Motor neuron (in vitro differentiated cells): ENCODE measurements at regions not wholly inside any gene's neighbourhood (a gene's known extent, or its start where the extent isn't known, plus 50 kb on each side); places are given as distances from the start of the nearest gene placed in this dataset.
A peak's percentile ranks its signal among the peaks of the same experiment; 100 is the strongest.
"Not testable (repeated sequence)": the region's sequence is repeated elsewhere in the genome, so short reads cannot be mapped to it uniquely, and the experiment has no call there.

Source experiments
- ATAC-seq, 8 experiments: fragments of 200-7000 bp; cut with Tn5 transposase; replicated peaks in 6 of 8; 2 replicates each; pipeline ENCODE4 v1.8.0; 2021; ENCODE audit warnings: mild to moderate bottlenecking in 8 of 8, moderate library complexity in 8 of 8
- H3K27ac ChIP-seq, 2 donors: fragments of 250-450 bp; sonication (Bioruptor Pico); 2 replicates each; pipeline ENCODE4 v1.9.0; 2021; ENCODE audit warnings: antibody characterized with exemption in 2 of 2, mild to moderate bottlenecking in 2 of 2, moderate library complexity in 1 of 2
- H3K4me1 ChIP-seq, 2 donors: fragments of 250-450 bp; sonication (Bioruptor Pico); replicated peaks in 1 of 2; 2 replicates each; pipeline ENCODE4 v1.6.1; 2021; ENCODE audit warnings: antibody characterized with exemption in 2 of 2, mild to moderate bottlenecking in 2 of 2, moderate library complexity in 1 of 2
- H3K4me3 ChIP-seq, 5 donors: fragments of 250-450 bp; sonication (Bioruptor Pico); 2 replicates each; pipeline ENCODE4 v1.9.0; 2021; ENCODE audit warnings: antibody characterized with exemption in 5 of 5, mild to moderate bottlenecking in 5 of 5, moderate library complexity in 4 of 5
- WGBS, 10 experiments: fragments of 450-650 bp; shearing (Covaris generic); methylation state at CpG; one replicate each; pipeline ENCODE4 v1.0.0; 2022; 5-methylcytosine and 5-hydroxymethylcytosine counted together
- in situ Hi-C, 9 experiments: fragments of 400-800 bp; cut with MboI; loops; one replicate each; pipeline ENCODE4 v1.15.0; 2021; ENCODE audit warnings: low sequenced_read_pairs in 9 of 9, low pct_unique_long_range_greater_than_20kb in 2 of 9; ENCODE audit not compliant: unreplicated experiment in 9 of 9

DNA sequence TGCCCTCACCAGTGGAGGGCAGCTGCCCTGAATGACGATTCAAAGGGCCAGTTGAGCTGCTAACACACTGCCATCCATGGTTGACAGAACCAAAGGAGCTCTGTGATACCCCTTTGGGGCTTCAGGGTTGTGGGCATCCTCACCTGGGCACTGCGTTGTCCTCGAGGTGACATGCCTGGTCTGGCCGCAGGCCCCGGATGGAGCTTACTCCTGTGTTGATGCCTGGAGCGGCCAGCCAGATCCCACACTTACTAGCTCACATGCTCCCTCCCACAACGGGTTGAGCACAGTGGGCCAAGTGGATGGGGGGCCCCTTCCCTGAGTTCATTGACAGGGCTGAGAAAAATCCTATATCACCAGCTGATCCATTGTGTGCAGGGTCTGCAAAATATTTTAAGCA is 898.9 kb downstream of the TAF11L14 start:
- no peak for ATAC-seq
- 0 to 98% (median 80%) methylated on average over 1 to 6 of the region's 7 CpGs; no CpG with 5 or more reads in 5 of the 10 experiments for WGBS, 10 experiments
- no peak overlapping the region for H3K4me3 ChIP-seq
- no peaks in the 10 kb centered on the region for H3K4me1 ChIP-seq
- H3K27ac ChIP-seq = no peak overlapping the region
- in situ Hi-C loops = no loop called here

DNA sequence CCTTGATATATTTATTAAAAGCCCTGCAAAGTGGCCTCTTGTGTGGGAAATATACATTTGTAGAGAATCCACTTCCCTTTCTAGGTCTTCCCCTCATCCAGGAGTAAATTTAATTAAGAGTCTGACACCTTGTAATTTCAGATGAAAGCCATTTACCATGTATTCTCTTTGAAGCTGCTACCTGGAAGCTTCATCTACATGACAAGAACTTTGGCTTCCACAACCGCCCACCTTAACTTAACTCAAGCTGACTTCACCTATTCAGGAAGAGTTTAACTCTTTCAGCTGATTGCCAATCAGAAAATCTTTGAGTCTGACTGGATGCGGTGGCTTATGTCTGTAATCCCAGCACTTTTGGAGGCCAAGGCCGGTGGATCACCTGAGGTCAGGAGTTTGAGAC is 899.9 kb downstream of the TAF11L14 start:
- H3K4me3 ChIP-seq = no peak overlapping the region
- H3K27ac ChIP-seq = no peak overlapping the region
- no peaks in the 10 kb centered on the region for H3K4me1 ChIP-seq
- in situ Hi-C loops = no loop called here
- WGBS, 10 experiments = 0 to 100% (median 90%) methylated on average over 1 to 3 of the region's 3 CpGs; no CpG with 5 or more reads in 2 of the 10 experiments
- ATAC-seq = no peak

DNA sequence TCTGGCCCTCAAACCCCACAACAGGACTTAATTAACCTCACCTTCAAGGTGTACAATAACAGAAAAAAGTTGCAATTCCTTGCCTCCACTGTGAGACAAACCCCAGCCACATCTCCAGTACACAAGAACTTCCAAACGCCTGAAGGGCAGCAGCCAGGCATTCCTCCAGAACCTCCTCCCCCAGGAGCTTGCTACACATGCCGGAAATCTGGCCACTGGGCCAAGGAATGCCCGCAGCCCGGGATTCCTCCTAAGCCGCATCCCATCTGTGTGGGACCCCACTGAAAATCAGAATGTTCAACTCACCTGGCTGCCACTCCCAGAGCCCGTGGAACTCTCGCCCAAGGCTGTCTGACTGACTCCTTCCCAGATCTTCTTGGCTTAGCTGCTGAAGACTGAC is 901.5 kb downstream of the TAF11L14 start:
- H3K27ac ChIP-seq, H3K4me3 ChIP-seq, in situ Hi-C loops, ATAC-seq, H3K4me1 ChIP-seq: not testable (repeated sequence)
- 50 to 100% methylated on average over 1 to 2 of the region's 7 CpGs; no CpG with 5 or more reads in 8 of the 10 experiments for WGBS, 10 experiments

DNA sequence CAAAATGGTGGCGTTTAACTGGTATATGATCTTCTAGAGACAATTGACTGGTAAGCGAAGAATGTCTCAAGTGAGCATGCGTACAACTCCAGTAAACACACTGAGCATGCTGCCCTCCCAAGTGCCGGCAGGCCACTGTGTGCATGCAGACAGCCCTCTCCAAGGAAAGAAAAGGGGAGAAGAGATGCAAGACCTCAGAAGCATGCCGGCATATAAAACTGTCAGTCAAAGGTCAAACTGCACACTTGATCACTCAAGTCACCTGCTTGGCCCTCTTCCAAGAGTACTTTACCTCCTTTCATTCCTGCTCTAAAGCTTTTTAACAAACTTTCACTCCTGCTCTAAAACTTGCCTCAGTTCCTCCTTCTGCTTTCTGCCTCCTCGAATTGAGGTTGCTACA is 910.2 kb downstream of the TAF11L14 start:
- Histone ChIP-seq H3K4me1 (no peaks in the 10 kb centered on the region), H3K27ac (no peak overlapping the region), H3K4me3 (no peak overlapping the region)
- ATAC-seq = no peak
- in situ Hi-C loops = no loop called here
- 0 to 100% (median 68%) methylated on average over 1 to 5 of the region's 6 CpGs; no CpG with 5 or more reads in 2 of the 10 experiments for WGBS, 10 experiments

DNA sequence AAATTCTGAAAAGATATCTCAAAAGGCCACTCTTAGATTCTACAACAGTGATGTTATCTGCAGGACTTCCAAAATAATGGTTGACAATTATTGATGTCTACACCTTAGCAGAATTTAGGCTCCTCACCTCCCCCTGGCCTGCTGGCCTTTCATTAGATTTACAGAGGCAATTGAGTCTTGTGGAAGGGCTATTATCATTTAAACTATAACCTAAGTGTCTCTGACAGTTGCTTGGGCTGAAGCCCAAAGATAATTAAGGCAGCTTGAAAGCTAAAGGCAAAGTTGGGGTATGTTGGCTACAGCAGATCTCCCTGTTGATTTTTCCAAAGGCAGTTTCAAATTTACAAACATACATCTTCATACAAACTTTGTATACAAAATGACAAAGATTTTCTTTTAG is 912.3 kb downstream of the TAF11L14 start:
- in situ Hi-C loops = no loop called here
- Histone ChIP-seq H3K4me1 (no peaks in the 10 kb centered on the region), H3K4me3 (no peak overlapping the region), H3K27ac (no peak overlapping the region)
- no peak for ATAC-seq

DNA sequence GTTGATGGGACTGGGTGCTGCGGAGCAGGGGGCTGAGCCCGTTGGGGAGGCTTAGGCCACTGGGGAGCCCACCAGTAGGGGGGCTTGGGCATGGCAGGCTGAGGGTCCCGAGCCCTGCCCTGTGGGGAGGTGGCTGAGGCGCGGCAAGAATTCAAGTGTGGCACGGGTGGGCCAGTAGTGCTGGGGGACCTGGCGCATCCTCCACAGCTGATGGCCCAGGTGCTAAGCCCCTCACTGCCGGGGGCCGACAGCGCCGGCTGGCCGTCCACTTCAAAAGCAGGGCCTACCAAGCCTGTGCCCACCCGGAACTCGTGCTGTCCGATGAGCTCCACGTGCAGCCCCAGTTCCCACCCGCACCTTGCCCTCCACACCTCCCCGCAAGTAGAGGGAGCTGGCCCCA is 917.5 kb downstream of the TAF11L14 start:
- H3K4me3 ChIP-seq = no peak overlapping the region

DNA sequence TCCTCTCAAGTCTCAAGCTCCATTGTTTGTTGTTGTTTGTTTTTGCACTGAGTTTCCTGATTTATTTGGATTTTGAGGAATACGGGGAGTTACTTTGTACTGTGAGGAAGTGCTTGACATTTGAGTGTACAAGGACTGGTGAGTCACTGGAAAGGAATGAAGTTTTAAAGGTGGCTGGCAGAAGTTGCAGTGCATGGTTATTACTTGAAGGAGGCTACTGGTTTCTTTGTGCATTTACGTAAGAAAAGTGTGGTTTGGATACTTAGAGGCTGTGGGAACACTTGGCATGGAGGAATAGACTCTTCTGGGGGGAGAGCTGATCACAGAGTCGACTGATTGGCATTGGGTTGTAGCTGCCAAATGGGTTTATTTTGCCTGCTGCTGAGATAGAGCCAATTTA is 919.0 kb downstream of the TAF11L14 start:
- Histone ChIP-seq H3K4me1 (no peaks in the 10 kb centered on the region), H3K27ac (no peak overlapping the region), H3K4me3 (no peak overlapping the region)
- in situ Hi-C loops = no loop called here
- ATAC-seq = no peak
- 0 to 75% (median 21%) methylated on average over 1 to 3 of the region's 3 CpGs; no CpG with 5 or more reads in 4 of the 10 experiments for WGBS, 10 experiments

More for the DNA sequence above, 917.5 kb downstream of the TAF11L14 start:
- in situ Hi-C loops = no loop called here
- 100% methylated on average over 4 of the region's 18 CpGs; no CpG with 5 or more reads in 9 of the 10 experiments for WGBS, 10 experiments
- no peak for ATAC-seq
- H3K4me1 ChIP-seq = no peaks in the 10 kb centered on the region
- no peak overlapping the region for H3K27ac ChIP-seq

DNA sequence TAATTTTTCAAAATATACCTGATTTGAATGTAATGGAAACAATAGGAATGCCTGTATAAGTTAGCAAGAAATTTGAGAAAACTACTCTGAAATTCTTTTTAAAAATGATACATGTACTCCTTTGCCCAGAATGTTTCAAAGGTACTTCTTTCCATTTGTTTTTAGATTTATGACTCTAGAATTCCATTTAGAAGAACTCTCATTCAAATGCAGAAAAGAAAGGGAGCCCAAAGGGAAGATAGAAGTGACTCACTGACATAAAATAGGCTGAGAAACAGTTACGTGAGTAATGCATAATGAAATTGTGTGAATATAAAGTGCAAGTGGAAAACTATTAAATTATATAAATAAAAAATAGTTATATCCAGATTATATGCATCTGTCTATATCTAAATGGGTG is 926.3 kb downstream of the TAF11L14 start:
- no peak overlapping the region for H3K27ac ChIP-seq
- H3K4me1 ChIP-seq = no peaks in the 10 kb centered on the region
- H3K4me3 ChIP-seq = no peak overlapping the region
- in situ Hi-C loops = no loop called here
- ATAC-seq = peak in 1 of 8 experiments; percentile 20
- WGBS, 10 experiments = 11 to 82% (median 48%) methylated on average over 1 of the region's 1 CpG; no CpG with 5 or more reads in 2 of the 10 experiments

DNA sequence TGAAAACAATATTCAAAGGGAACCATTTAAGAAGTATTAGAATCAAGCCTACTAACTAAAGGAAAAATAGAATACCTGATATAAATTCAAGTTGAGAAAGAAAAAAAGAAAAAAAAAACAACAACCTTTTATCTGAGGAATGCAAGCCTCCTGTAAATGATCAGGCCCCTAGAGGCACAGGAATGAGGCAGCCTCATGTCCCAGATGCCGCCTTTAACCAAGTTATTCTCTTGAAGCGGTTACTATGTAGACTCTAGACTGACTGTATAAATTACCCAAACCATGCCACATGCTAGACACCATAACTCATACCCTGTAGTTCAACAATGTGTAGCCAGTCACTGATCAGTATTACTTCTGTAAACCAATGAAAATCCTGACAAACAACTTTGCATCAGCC is 929.6 kb downstream of the TAF11L14 start:
- H3K4me1 ChIP-seq = no peaks in the 10 kb centered on the region
- H3K27ac ChIP-seq = no peak overlapping the region
- 18 to 100% (median 81%) methylated on average over 1 to 2 of the region's 2 CpGs; no CpG with 5 or more reads in 2 of the 10 experiments for WGBS, 10 experiments
- H3K4me3 ChIP-seq = no peak overlapping the region
- in situ Hi-C loops = no loop called here
- no peak for ATAC-seq

DNA sequence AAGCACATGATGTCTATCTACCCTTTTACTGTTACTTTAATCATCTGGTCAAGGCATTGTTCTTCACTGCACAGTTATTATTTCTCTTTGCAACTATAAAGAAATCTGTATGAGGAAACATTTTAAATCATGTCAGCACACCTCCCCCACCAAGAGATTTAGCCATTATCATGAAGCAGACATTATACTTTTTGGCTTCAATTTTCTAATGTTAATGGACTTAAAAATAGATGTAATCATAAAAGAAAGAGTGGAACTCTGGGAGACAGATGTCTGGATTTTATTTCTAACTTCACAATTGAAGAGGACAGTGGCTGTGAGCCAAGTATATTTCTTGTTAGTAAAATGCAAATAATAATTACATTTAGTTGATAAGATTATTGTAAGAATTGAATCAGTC is 932.4 kb downstream of the TAF11L14 start:
- ATAC-seq = no peak
- in situ Hi-C loops = no loop called here
- H3K27ac ChIP-seq = no peak overlapping the region
- no peaks in the 10 kb centered on the region for H3K4me1 ChIP-seq
- H3K4me3 ChIP-seq = no peak overlapping the region

DNA sequence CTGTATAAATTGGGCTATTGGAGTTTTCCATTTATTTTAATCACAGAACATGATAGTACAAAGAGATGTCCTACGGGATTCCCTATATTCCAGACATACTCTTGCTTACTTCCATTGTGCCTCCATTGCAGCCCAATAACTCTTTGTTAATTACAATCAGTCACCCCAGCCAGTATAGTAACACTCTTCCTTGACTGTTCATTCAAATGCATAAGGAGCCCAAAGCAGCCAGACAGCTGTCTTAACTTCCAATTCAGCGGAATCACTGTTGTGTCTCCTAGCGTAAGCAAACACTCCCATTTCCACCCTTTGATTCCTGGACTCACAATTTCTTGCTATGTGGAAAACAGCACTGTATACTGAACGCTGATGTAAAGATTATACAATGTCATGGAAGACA is 942.3 kb downstream of the TAF11L14 start:
- Histone ChIP-seq H3K4me3 (no peak overlapping the region), H3K4me1 (no peaks in the 10 kb centered on the region), H3K27ac (no peak overlapping the region)
- 8 to 100% (median 51%) methylated on average over 1 to 4 of the region's 4 CpGs; no CpG with 5 or more reads in 2 of the 10 experiments for WGBS, 10 experiments
- in situ Hi-C loops = no loop called here
- ATAC-seq = no peak

DNA sequence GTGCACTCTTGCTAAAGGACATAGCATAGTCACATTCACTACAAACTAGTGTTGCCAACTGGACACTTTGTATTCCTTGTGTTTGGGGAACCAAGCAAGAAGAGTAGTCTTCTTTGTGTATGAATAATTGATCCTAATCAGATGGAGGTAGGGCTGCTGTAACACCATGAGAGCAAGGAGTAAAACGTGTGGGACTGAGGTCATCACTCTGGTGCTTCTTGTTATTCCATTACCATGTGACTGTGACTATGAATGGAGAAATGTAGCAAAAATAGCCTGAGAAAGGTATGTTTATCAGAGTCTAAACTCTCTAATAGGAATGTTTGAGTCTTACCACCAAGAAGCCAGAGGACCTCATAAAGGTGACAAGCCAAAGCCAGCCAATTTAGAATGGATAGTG is 966.9 kb downstream of the TAF11L14 start:
- H3K4me1 ChIP-seq = peaks cover 0 to 4% of the 10 kb centered on the region in 2 donors
- no peak overlapping the region for H3K4me3 ChIP-seq
- in situ Hi-C loops = no loop called here
- WGBS, 10 experiments = 0 to 80% (median 25%) methylated on average over 1 of the region's 1 CpG; no CpG with 5 or more reads in 6 of the 10 experiments
- ATAC-seq = peak in 1 of 8 experiments; percentile 50
- H3K27ac ChIP-seq = no peak overlapping the region

DNA sequence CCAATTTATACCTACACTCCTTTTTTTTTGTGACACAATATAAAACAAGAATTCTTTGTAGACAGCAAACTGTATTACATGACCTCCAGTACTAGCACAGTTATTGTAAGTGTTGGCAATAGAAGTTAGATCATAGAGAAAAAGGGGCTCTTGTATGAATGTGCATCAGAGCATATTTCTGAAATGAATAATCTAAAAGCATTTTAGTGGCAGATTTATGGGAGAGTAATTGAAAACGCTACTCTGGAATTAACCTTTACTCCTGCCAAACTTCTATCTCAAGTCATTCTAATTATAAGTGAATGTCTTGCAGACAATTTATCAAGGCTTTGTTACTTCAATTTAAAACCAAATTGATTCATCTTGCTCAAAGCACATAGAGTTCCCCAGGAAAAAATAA is 968.1 kb downstream of the TAF11L14 start:
- Histone ChIP-seq H3K4me1 (peaks cover 0 to 10% of the 10 kb centered on the region in 2 donors), H3K27ac (no peak overlapping the region), H3K4me3 (no peak overlapping the region)
- peak in 5 of 8 experiments; percentile 26 to 82 (median 40) for ATAC-seq
- 0 to 80% (median 26%) methylated on average over 1 of the region's 1 CpG; no CpG with 5 or more reads in 2 of the 10 experiments for WGBS, 10 experiments
- in situ Hi-C loops = no loop called here

DNA sequence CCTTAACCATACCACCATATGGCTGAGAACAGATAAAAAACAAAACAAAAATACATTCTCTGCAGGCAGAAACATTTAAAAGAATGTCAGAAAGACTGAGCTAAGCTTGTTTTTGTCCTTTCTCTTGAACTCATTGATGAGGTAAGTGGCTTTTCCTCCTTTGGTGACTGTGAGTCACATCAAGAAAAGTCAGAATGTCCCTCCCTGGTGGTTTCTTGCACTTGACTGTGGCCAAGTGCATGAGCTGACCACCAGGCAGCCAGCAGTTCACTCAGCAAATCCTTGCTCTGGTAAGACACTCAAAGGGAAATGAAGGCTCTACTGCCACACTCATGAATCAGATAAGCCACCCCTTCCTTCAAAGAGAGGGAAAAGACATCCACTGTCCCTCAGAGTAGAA is 970.9 kb downstream of the TAF11L14 start:
- Histone ChIP-seq H3K27ac (no peak overlapping the region), H3K4me3 (no peak overlapping the region), H3K4me1 (peaks cover 0 to 10% of the 10 kb centered on the region in 2 donors)
- no peak for ATAC-seq
- in situ Hi-C loops = no loop called here
